ENCODE measurements at regions not wholly inside any gene's neighbourhood (a gene's known extent, or its start where the extent isn't known, plus 50 kb on each side); places are given as distances from the start of the nearest gene placed in this dataset.
A peak's percentile ranks its signal among the peaks of the same experiment; 100 is the strongest.

- Mint-ChIP-seq H3K4me1 (no peaks in the 10 kb centered on the region), H3K36me3 (no peaks in the 10 kb centered on the region), H3K9me3 (no peaks in the 10 kb centered on the region), H3K27ac (no peak overlapping the region), H3K27me3 (no peaks in the 10 kb centered on the region), H3K4me3 (no peak overlapping the region)
- Histone ChIP-seq H3K27me3 (ENCODE audit: control insufficient read depth, insufficient read depth, low read length) (no peaks in the 10 kb centered on the region), H3K4me3 (ENCODE audit: low read depth, low read length) (no peak overlapping the region), H3K27ac (ENCODE audit: insufficient read depth, low read length, poor library complexity, severe bottlenecking) (no peak overlapping the region), H3K36me3 (ENCODE audit: control insufficient read depth, insufficient read depth, low read length) (no peaks in the 10 kb centered on the region), H3K9me3 (ENCODE audit: control insufficient read depth in 2 of 2, low read length in 2 of 2) (no peaks in the 10 kb centered on the region), H3K4me1 (ENCODE audit: control insufficient read depth, insufficient read depth, low read length, poor library complexity, severe bottlenecking) (no peaks in the 10 kb centered on the region)
- no peak for ATAC-seq (ENCODE audit: low read depth in 2 of 2)
- no peak for DNase-seq
Measured at GRCh38 chr13:91132786-91133185, 214.7 kb upstream of the MIR17HG start.

GRCh38 chr13:91133941-91134802 is 213.3 kb upstream of the MIR17HG start:
- H3K27me3 Mint-ChIP-seq: no peaks in the 10 kb centered on the region
- no peak for ATAC-seq (ENCODE audit: low read depth in 2 of 2)

DNA sequence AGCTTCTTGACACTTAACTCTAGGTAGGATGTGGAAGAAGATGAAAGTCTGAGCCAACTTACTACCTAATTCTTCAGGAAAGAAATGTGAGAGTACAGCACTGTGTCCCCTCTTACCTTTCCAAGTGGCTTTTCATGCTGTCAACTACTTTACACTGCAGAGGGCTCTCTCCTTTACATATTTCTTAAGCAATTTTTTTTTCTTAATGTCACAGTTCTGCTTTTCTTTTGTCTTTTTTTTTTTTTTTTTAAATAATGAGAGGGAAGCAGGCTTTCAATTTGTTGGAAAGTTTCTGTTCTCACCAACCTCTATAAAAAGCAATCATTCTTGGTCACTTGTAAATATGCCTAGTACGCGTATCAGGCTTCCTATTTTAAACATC is 212.7 kb upstream of the MIR17HG start:
- Mint-ChIP-seq H3K27me3 (no peaks in the 10 kb centered on the region), H3K9me3 (no peaks in the 10 kb centered on the region), H3K36me3 (no peaks in the 10 kb centered on the region), H3K4me1 (no peaks in the 10 kb centered on the region), H3K4me3 (no peak overlapping the region), H3K27ac (no peak overlapping the region)
- H3K27me3 ChIP-seq (ENCODE audit: control insufficient read depth, insufficient read depth, low read length): no peaks in the 10 kb centered on the region
- DNase-seq: no peak
- no peaks in the 10 kb centered on the region for H3K4me1 ChIP-seq (ENCODE audit: control insufficient read depth, insufficient read depth, low read length, poor library complexity, severe bottlenecking)
- no peak overlapping the region for H3K4me3 ChIP-seq (ENCODE audit: low read depth, low read length)
- H3K36me3 ChIP-seq (ENCODE audit: control insufficient read depth, insufficient read depth, low read length): no peaks in the 10 kb centered on the region
- no peaks in the 10 kb centered on the region for H3K9me3 ChIP-seq (ENCODE audit: control insufficient read depth in 2 of 2, low read length in 2 of 2)
- H3K27ac ChIP-seq (ENCODE audit: insufficient read depth, low read length, poor library complexity, severe bottlenecking): no peak overlapping the region
- no peak for ATAC-seq (ENCODE audit: low read depth in 2 of 2)

More at GRCh38 chr13:91133941-91134802, 213.3 kb upstream of the MIR17HG start:
- Mint-ChIP-seq H3K4me1 (no peaks in the 10 kb centered on the region), H3K4me3 (no peak overlapping the region), H3K9me3 (no peaks in the 10 kb centered on the region), H3K36me3 (no peaks in the 10 kb centered on the region), H3K27ac (no peak overlapping the region)
- no peaks in the 10 kb centered on the region for H3K9me3 ChIP-seq (ENCODE audit: control insufficient read depth in 2 of 2, low read length in 2 of 2)
- no peaks in the 10 kb centered on the region for H3K4me1 ChIP-seq (ENCODE audit: control insufficient read depth, insufficient read depth, low read length, poor library complexity, severe bottlenecking)
- H3K27me3 ChIP-seq (ENCODE audit: control insufficient read depth, insufficient read depth, low read length): no peaks in the 10 kb centered on the region
- no peak overlapping the region for H3K4me3 ChIP-seq (ENCODE audit: low read depth, low read length)
- peak in 2 of 3 donors; percentile 11 to 38 for DNase-seq
- no peaks in the 10 kb centered on the region for H3K36me3 ChIP-seq (ENCODE audit: control insufficient read depth, insufficient read depth, low read length)
- H3K27ac ChIP-seq (ENCODE audit: insufficient read depth, low read length, poor library complexity, severe bottlenecking): no peak overlapping the region

DNA sequence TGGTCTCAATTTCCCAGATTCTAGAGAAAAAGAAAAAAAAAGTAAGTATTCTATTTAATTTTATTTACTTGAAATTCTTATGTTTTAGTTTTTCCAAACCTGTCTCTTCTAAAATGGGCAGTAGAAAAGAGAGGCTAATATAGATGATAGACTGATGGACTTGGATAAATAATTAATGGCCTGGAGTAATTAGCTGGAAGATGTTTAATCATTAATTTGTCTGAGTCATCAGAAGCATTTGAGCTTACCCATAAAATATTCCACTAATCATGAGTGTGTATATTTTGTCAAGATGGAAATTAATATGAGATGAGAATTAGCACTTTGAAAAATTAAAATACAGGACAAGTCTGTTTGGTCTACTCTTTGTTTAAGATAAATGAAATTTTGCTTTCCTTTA is 212.1 kb upstream of the MIR17HG start:
- Histone ChIP-seq H3K4me3 (ENCODE audit: low read depth, low read length) (no peak overlapping the region), H3K27me3 (ENCODE audit: control insufficient read depth, insufficient read depth, low read length) (no peaks in the 10 kb centered on the region), H3K9me3 (ENCODE audit: control insufficient read depth in 2 of 2, low read length in 2 of 2) (no peaks in the 10 kb centered on the region), H3K4me1 (ENCODE audit: control insufficient read depth, insufficient read depth, low read length, poor library complexity, severe bottlenecking) (no peaks in the 10 kb centered on the region), H3K36me3 (ENCODE audit: control insufficient read depth, insufficient read depth, low read length) (no peaks in the 10 kb centered on the region), H3K27ac (ENCODE audit: insufficient read depth, low read length, poor library complexity, severe bottlenecking) (no peak overlapping the region)
- Mint-ChIP-seq H3K27me3 (no peaks in the 10 kb centered on the region), H3K4me1 (no peaks in the 10 kb centered on the region), H3K36me3 (no peaks in the 10 kb centered on the region), H3K27ac (no peak overlapping the region), H3K9me3 (no peaks in the 10 kb centered on the region), H3K4me3 (no peak overlapping the region)
- DNase-seq (no peak), ATAC-seq (ENCODE audit: low read depth in 2 of 2) (no peak)

DNA sequence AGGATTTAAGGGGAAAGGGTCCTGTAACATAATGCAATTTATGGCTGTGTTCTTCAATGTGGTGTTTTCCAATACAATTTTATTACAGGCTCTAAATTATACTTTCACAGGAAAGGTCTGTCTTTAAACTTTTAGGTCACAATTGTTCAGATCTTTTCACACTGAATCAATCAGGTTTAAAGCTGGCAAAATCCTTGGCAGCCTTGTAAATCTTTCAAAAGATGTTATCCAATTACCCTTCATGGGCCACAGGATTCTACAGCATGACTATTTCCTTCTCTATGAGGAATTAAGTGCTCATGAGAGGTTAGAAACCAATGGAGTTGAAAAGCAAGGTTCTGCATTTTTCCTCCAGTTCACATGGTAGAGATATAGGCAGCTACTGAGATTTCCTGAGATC is 211.5 kb upstream of the MIR17HG start:
- Histone ChIP-seq H3K27me3 (ENCODE audit: control insufficient read depth, insufficient read depth, low read length) (no peaks in the 10 kb centered on the region), H3K9me3 (ENCODE audit: control insufficient read depth in 2 of 2, low read length in 2 of 2) (no peaks in the 10 kb centered on the region), H3K27ac (ENCODE audit: insufficient read depth, low read length, poor library complexity, severe bottlenecking) (no peak overlapping the region), H3K4me1 (ENCODE audit: control insufficient read depth, insufficient read depth, low read length, poor library complexity, severe bottlenecking) (no peaks in the 10 kb centered on the region), H3K4me3 (ENCODE audit: low read depth, low read length) (no peak overlapping the region), H3K36me3 (ENCODE audit: control insufficient read depth, insufficient read depth, low read length) (no peaks in the 10 kb centered on the region)
- Mint-ChIP-seq H3K36me3 (no peaks in the 10 kb centered on the region), H3K27me3 (no peaks in the 10 kb centered on the region), H3K9me3 (no peaks in the 10 kb centered on the region), H3K4me3 (no peak overlapping the region), H3K4me1 (no peaks in the 10 kb centered on the region), H3K27ac (no peak overlapping the region)
- DNase-seq: no peak
- no peak for ATAC-seq (ENCODE audit: low read depth in 2 of 2)

GRCh38 chr13:91136806-91137205 is 210.7 kb upstream of the MIR17HG start:
- ATAC-seq (ENCODE audit: low read depth in 2 of 2): no peak

GRCh38 chr13:91139232-91139631 is 208.3 kb upstream of the MIR17HG start:
- H3K4me3 Mint-ChIP-seq: no peak overlapping the region
- H3K9me3 Mint-ChIP-seq: peaks cover 0 to 2% (median 0%) of the 10 kb centered on the region in 7 donors
- Histone ChIP-seq H3K4me1 (ENCODE audit: control insufficient read depth, insufficient read depth, low read length, poor library complexity, severe bottlenecking) (no peaks in the 10 kb centered on the region), H3K9me3 (ENCODE audit: control insufficient read depth in 2 of 2, low read length in 2 of 2) (no peaks in the 10 kb centered on the region), H3K27ac (ENCODE audit: insufficient read depth, low read length, poor library complexity, severe bottlenecking) (no peak overlapping the region), H3K4me3 (ENCODE audit: low read depth, low read length) (no peak overlapping the region), H3K27me3 (ENCODE audit: control insufficient read depth, insufficient read depth, low read length) (no peaks in the 10 kb centered on the region), H3K36me3 (ENCODE audit: control insufficient read depth, insufficient read depth, low read length) (no peaks in the 10 kb centered on the region)
- no peaks in the 10 kb centered on the region for H3K4me1 Mint-ChIP-seq
- H3K27ac Mint-ChIP-seq: no peak overlapping the region
- DNase-seq (no peak), ATAC-seq (ENCODE audit: low read depth in 2 of 2) (no peak)
- no peaks in the 10 kb centered on the region for H3K27me3 Mint-ChIP-seq
- H3K36me3 Mint-ChIP-seq: no peaks in the 10 kb centered on the region

More at GRCh38 chr13:91136806-91137205, 210.7 kb upstream of the MIR17HG start:
- Histone ChIP-seq H3K9me3 (ENCODE audit: control insufficient read depth in 2 of 2, low read length in 2 of 2) (no peaks in the 10 kb centered on the region), H3K4me1 (ENCODE audit: control insufficient read depth, insufficient read depth, low read length, poor library complexity, severe bottlenecking) (no peaks in the 10 kb centered on the region), H3K27ac (ENCODE audit: insufficient read depth, low read length, poor library complexity, severe bottlenecking) (no peak overlapping the region), H3K4me3 (ENCODE audit: low read depth, low read length) (no peak overlapping the region), H3K27me3 (ENCODE audit: control insufficient read depth, insufficient read depth, low read length) (no peaks in the 10 kb centered on the region), H3K36me3 (ENCODE audit: control insufficient read depth, insufficient read depth, low read length) (no peaks in the 10 kb centered on the region)
- no peaks in the 10 kb centered on the region for H3K9me3 Mint-ChIP-seq
- no peaks in the 10 kb centered on the region for H3K36me3 Mint-ChIP-seq
- no peaks in the 10 kb centered on the region for H3K4me1 Mint-ChIP-seq
- H3K27me3 Mint-ChIP-seq: no peaks in the 10 kb centered on the region
- no peak for DNase-seq
- H3K4me3 Mint-ChIP-seq: no peak overlapping the region
- no peak overlapping the region for H3K27ac Mint-ChIP-seq

- Mint-ChIP-seq H3K27ac (no peak overlapping the region), H3K4me3 (no peak overlapping the region), H3K27me3 (no peaks in the 10 kb centered on the region), H3K9me3 (peaks cover 0 to 2% (median 0%) of the 10 kb centered on the region in 7 donors), H3K4me1 (no peaks in the 10 kb centered on the region), H3K36me3 (no peaks in the 10 kb centered on the region)
- H3K27ac ChIP-seq (ENCODE audit: insufficient read depth, low read length, poor library complexity, severe bottlenecking): no peak overlapping the region
- H3K36me3 ChIP-seq (ENCODE audit: control insufficient read depth, insufficient read depth, low read length): no peaks in the 10 kb centered on the region
- H3K4me3 ChIP-seq (ENCODE audit: low read depth, low read length): no peak overlapping the region
- H3K4me1 ChIP-seq (ENCODE audit: control insufficient read depth, insufficient read depth, low read length, poor library complexity, severe bottlenecking): no peaks in the 10 kb centered on the region
- DNase-seq: no peak
- no peaks in the 10 kb centered on the region for H3K9me3 ChIP-seq (ENCODE audit: control insufficient read depth in 2 of 2, low read length in 2 of 2)
- H3K27me3 ChIP-seq (ENCODE audit: control insufficient read depth, insufficient read depth, low read length): no peaks in the 10 kb centered on the region
- ATAC-seq (ENCODE audit: low read depth in 2 of 2): no peak
Measured at GRCh38 chr13:91141543-91142061, 205.9 kb upstream of the MIR17HG start.

Measured in CD4-positive, CD25-positive, alpha-beta regulatory T cell (primary cell).